Hematopoietic multipotent progenitor cell treated with erythropoietin and hydrocortisone succinate and interleukin-3 and kit ligand, for 6 days (in vitro differentiated cells): ENCODE measurements at regions not wholly inside any gene's neighbourhood (a gene's known extent, or its start where the extent isn't known, plus 50 kb on each side); places are given as distances from the start of the nearest gene placed in this dataset.
"Not testable (repeated sequence)": the region's sequence is repeated elsewhere in the genome, so short reads cannot be mapped to it uniquely, and the experiment has no call there.

ENCODE experiments used
- DNase-seq: peaks from one replicate; pipeline ENCODE4 v3.0.0-alpha.2; 2015

GRCh38 chr6:22349051-22349450, 52.2 kb upstream of the PRL start:
- no peak for DNase-seq

GRCh38 chr6:22349528-22349927, 52.7 kb upstream of the PRL start:
- DNase-seq: peak; percentile 5

GRCh38 chr6:22350109-22350508, 53.3 kb upstream of the PRL start:
- DNase-seq: no peak

- DNase-seq: no peak
Observed at GRCh38 chr6:22353101-22353500, 56.3 kb upstream of the PRL start.

- no peak for DNase-seq
Observed at GRCh38 chr6:22356362-22356940, 59.6 kb upstream of the PRL start.

GRCh38 chr6:22357724-22358189, 60.9 kb upstream of the PRL start:
- no peak for DNase-seq

- peak; percentile 23 for DNase-seq
Observed at GRCh38 chr6:22361576-22361975, 64.7 kb upstream of the PRL start.

- DNase-seq: no peak
Observed at GRCh38 chr6:22362361-22362760, 65.5 kb upstream of the PRL start.

GRCh38 chr6:22363166-22363713, 66.4 kb upstream of the PRL start:
- no peak for DNase-seq

GRCh38 chr6:22363714-22364239, 66.9 kb upstream of the PRL start:
- no peak for DNase-seq

- DNase-seq: no peak
Observed at GRCh38 chr6:22364306-22364705, 67.5 kb upstream of the PRL start.

- peak; percentile 75 for DNase-seq
Observed at GRCh38 chr6:22366214-22366613, 69.4 kb upstream of the PRL start.

- no peak for DNase-seq
Observed at GRCh38 chr6:22367346-22367745, 70.5 kb upstream of the PRL start.

GRCh38 chr6:22368794-22369193, 72.0 kb upstream of the PRL start:
- DNase-seq: no peak

GRCh38 chr6:22372922-22373321, 76.1 kb upstream of the PRL start:
- DNase-seq: no peak

GRCh38 chr6:22374950-22375349, 78.1 kb upstream of the PRL start:
- not testable (repeated sequence) for DNase-seq

GRCh38 chr6:22376293-22376692, 79.5 kb upstream of the PRL start:
- not testable (repeated sequence) for DNase-seq

GRCh38 chr6:22378536-22378935, 81.7 kb upstream of the PRL start:
- DNase-seq: not testable (repeated sequence)

- DNase-seq: no peak
Observed at GRCh38 chr6:22380236-22380635, 83.4 kb upstream of the PRL start.

- DNase-seq: no peak
Observed at GRCh38 chr6:22381845-22382544, 85.2 kb upstream of the PRL start.

- DNase-seq: no peak
Observed at GRCh38 chr6:22383016-22383415, 86.2 kb upstream of the PRL start.

GRCh38 chr6:22392711-22393110, 95.9 kb upstream of the PRL start:
- DNase-seq: no peak

- no peak for DNase-seq
Observed at GRCh38 chr6:22394691-22395090, 97.9 kb upstream of the PRL start.

GRCh38 chr6:22399693-22400092, 102.9 kb upstream of the PRL start:
- no peak for DNase-seq
